HUES48 (cell line): ENCODE measurements at regions not wholly inside any gene's neighbourhood (a gene's known extent, or its start where the extent isn't known, plus 50 kb on each side); places are given as distances from the start of the nearest gene placed in this dataset.
"Not testable (repeated sequence)": the region's sequence is repeated elsewhere in the genome, so short reads cannot be mapped to it uniquely, and the experiment has no call there.

Experiments used
- H3K27ac ChIP-seq: one replicate; pipeline ENCODE4 v1.7.0; 2013; ENCODE audit warnings: low read depth, low read length, inconsistent platforms
- H3K27me3 ChIP-seq: 2 replicates; pipeline ENCODE4 v1.6.1; 2013; ENCODE audit warnings: mild to moderate bottlenecking, low read length; ENCODE audit not compliant: control insufficient read depth, insufficient read depth
- H3K36me3 ChIP-seq: 2 replicates; pipeline ENCODE4 v1.6.1; 2013; ENCODE audit warnings: low read length; ENCODE audit not compliant: control insufficient read depth, insufficient read depth
- H3K4me1 ChIP-seq: 2 replicates; pipeline ENCODE4 v1.6.1; 2013; ENCODE audit warnings: mild to moderate bottlenecking, low read length; ENCODE audit not compliant: control insufficient read depth, insufficient read depth
- H3K4me3 ChIP-seq: 2 replicates; pipeline ENCODE4 v1.5.1; 2013; ENCODE audit warnings: mild to moderate bottlenecking, low read depth, low read length
- H3K9ac ChIP-seq: 2 replicates; pipeline ENCODE4 v1.6.1; 2013; ENCODE audit warnings: mild to moderate bottlenecking, low read depth, low read length, moderate library complexity
- H3K9me3 ChIP-seq: 2 replicates; pipeline ENCODE4 v1.6.1; 2013; ENCODE audit warnings: low read length; ENCODE audit not compliant: control insufficient read depth, insufficient read depth

DNA sequence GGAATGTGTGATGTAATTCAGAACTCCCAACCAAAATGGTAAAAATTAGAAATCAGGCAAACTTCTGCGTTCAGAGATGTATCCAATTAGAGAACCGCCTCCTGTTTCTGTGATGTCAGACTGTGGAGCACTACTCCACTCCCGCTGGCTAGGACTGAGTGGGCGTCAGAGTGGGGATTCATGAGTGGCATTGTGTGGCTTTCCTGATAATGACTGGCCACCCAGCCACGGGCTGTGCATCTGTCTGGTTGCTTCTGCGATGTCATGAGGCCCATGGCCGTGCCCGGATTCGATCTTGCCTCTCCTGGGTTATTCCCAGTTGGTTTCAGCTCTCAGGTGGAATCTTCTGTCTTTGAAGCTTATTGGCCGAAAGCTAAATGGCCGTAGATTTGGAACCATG, 87.1 kb upstream of the KCNA1 start:
- H3K9me3 ChIP-seq, result no peaks in the 10 kb centered on the region
- H3K27ac ChIP-seq, result no peak overlapping the region
- no peaks in the 10 kb centered on the region for H3K36me3 ChIP-seq
- peaks cover 7% of the 10 kb centered on the region; the same call in 1 of the 2 replicates for H3K4me1 ChIP-seq
- H3K27me3 ChIP-seq, result peaks cover 7% of the 10 kb centered on the region
- no peak overlapping the region for H3K9ac ChIP-seq
- H3K4me3 ChIP-seq, result no peak overlapping the region

DNA sequence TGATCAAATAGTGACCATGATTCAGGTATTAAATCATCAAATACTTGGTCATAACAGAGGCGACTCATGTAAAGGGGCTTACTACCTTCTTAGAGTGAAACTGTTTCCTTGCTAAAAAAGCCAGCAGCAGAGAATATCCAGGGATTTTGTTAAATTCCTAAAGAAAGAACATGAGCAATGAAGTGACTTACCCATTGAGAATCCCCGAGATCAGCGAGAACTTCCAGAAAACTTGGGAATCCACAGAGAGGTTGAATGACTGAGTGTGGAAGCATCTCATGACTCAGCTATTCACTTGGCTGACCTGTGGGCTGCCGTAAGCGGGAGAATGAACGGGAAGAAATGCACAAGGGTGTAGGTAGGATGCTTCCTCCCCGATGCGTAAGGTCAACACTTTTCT, 85.3 kb upstream of the KCNA1 start:
- H3K4me3 ChIP-seq, result no peak overlapping the region
- no peak overlapping the region for H3K9ac ChIP-seq
- H3K27me3 ChIP-seq, result no peaks in the 10 kb centered on the region
- no peaks in the 10 kb centered on the region for H3K9me3 ChIP-seq
- H3K4me1 ChIP-seq, result no peaks in the 10 kb centered on the region
- H3K27ac ChIP-seq, result peak overlapping the region; percentile 56
- no peaks in the 10 kb centered on the region for H3K36me3 ChIP-seq

DNA sequence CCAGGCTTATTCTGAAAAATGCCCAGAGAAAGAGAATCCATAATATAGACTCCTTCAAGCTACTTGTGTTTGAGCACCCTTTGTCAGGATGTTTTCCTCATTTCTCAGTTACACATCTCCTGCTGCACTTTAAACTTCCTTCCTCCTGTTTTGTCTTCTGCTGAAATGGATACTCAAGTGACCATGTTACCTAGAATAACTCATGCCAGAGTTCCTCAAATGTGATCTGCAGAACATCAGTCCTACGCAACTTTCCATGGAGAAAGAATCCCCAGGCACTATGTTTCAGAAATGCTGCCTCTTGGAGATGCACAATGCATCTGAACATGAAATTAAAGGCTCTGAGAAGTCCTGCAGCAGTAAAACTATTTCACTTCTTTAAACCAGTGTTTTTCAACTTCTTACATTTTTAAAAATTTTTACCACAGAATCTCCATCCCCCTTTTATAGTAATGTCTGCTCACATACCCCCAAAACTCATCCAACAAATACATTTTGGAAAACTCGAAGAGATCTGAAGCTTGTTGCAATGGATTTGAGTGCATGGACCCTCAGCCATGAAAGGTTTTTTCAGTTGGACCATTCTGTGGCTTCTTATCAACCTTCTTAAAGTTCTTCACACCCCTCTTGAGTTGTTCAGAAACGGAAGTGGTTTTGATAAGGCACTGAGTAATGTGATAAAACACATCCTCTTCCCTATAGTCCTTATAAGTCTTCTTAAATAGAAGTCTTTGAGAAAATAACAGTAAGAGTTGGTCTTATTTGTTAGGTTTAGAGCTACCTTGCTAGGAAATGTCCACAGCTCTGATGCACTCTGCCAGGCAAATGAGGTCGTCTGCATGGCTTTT, 84.5 kb upstream of the KCNA1 start:
- no peaks in the 10 kb centered on the region for H3K4me1 ChIP-seq
- no peaks in the 10 kb centered on the region for H3K36me3 ChIP-seq
- H3K27ac ChIP-seq, result peak overlapping the region; percentile 42
- H3K9ac ChIP-seq, result no peak overlapping the region
- H3K9me3 ChIP-seq, result no peaks in the 10 kb centered on the region
- H3K4me3 ChIP-seq, result no peak overlapping the region
- H3K27me3 ChIP-seq, result no peaks in the 10 kb centered on the region

DNA sequence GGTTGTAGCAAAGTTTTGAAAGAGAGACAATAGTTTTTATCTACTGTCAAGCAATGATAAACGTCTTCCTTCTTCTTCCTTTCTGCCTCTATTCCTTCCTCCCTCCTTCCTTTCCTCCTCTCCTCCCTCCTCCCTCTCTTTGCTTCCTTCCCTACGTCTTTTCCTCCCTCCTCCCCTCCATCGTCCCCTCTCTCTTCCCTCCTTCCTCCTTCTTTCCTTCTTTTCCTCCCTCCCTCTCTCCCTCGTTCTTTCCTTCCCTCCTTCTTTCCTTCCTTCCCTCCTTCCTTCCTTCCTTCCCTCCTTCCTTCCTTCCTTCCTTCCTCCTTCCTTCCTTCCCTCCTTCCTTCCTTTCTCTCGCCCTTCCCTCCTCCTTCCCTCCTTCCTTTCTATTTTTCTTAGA, 82.8 kb upstream of the KCNA1 start:
- H3K4me1 ChIP-seq, result no peaks in the 10 kb centered on the region
- H3K36me3 ChIP-seq, result no peaks in the 10 kb centered on the region
- H3K9ac ChIP-seq, result no peak overlapping the region
- H3K27me3 ChIP-seq, result no peaks in the 10 kb centered on the region
- no peak overlapping the region for H3K27ac ChIP-seq
- no peaks in the 10 kb centered on the region for H3K9me3 ChIP-seq
- no peak overlapping the region for H3K4me3 ChIP-seq

DNA sequence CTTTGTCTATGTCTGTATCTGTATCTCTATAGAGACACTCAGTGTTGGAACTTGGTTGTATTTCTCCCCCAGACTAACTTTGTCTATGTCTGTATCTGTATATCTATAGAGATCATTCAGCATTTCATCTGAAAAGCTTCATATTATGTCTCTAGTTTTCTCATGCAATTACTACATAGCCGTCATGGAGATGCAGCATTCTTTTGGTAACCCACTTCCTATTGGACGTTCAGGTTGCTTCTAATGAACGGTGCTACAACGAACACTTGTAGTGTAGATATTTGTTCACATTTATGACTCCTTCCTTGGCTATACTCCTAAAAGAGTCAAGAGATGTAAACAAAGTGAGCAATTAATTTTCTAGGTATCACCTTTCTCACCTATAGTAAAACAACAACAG, 81.5 kb upstream of the KCNA1 start:
- Histone ChIP-seq H3K9me3 (no peaks in the 10 kb centered on the region), H3K9ac (no peak overlapping the region), H3K27ac (no peak overlapping the region), H3K4me3 (no peak overlapping the region), H3K36me3 (no peaks in the 10 kb centered on the region), H3K27me3 (no peaks in the 10 kb centered on the region), H3K4me1 (no peaks in the 10 kb centered on the region)

DNA sequence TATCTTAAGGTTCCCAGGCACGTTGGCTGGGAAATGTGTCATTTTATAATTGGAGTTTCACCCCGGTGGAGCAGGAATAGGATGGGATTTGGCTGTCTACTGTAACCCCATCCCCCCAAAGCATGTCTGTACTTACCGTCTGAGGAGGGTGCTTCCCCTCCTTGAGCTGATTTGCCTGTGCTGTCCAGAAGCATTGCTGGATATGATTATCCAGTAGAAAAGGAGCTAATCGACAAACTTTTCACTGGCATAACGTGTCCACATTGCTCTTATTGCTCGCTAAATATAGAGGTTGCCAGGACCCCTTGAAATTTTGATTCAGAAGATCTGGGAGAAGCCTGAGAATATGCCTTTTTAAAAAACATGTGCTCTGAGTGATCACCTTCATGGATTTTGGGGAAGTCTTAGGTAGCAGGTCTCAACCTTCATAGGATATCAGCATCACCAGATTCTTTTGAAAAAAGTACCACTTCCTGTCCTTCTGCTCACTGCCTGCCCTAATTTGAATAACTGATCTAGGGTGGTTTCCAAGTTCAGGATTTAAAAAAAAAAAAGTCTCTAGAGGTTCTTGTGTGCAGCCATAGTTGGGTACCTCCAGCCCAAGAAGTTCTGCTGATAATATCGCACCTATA, 80.4 kb upstream of the KCNA1 start:
- H3K36me3 ChIP-seq, result no peaks in the 10 kb centered on the region
- no peaks in the 10 kb centered on the region for H3K9me3 ChIP-seq
- H3K4me3 ChIP-seq, result no peak overlapping the region
- H3K27me3 ChIP-seq, result no peaks in the 10 kb centered on the region
- H3K27ac ChIP-seq, result no peak overlapping the region
- no peaks in the 10 kb centered on the region for H3K4me1 ChIP-seq
- no peak overlapping the region for H3K9ac ChIP-seq

DNA sequence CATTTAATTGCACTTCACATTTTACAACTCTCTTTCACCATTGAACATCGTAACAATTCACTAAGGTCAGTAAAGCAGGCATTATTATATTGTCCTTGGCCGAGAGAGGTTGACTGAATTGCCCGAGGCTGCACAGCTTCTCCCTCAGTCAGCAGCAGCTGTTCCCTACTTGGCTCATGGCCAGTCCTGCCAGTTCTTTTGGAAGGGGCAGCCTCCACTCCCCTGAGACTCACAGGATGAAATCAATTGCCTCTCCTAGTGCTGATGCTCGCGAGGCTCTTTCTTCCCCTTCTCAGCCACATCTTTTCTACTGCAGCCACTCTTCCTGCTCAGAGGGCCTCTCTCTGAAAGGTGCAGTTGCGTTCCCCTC, 79.9 kb upstream of the KCNA1 start:
- Histone ChIP-seq H3K4me1 (no peaks in the 10 kb centered on the region), H3K27me3 (no peaks in the 10 kb centered on the region), H3K27ac (no peak overlapping the region), H3K9ac (no peak overlapping the region), H3K4me3 (no peak overlapping the region), H3K36me3 (no peaks in the 10 kb centered on the region), H3K9me3 (no peaks in the 10 kb centered on the region)

DNA sequence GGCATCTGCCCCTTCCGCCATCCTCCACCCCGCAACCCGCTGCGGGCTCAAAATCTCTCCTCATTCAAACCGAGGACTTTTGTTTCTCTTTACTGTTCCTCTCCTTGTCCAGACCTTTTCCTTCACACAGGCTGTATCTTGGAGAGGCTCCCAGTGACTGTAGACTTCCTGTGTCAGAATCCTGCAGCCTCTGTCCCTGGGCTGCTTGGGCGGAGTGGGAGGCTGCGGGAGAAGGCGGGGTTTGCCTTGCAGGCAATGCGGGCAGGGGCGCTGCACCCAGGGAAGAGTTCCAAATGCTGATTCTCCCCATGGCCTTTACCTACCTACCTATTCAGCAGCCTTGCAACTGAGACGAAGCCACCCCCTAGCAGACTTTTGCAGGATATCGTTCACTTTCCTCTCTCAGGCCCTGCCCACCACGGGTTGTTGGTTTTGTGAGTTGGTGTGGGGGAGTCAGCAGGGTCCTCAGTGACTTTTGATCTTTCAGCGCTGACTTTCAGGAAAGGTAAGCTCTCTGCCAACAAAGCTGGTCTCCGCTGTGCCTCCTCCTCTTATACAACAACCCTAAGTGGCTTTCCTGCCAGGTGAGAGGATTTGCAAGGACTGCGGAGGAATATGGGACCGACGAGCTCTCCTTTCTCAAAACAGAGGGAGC, 79.0 kb upstream of the KCNA1 start:
- no peaks in the 10 kb centered on the region for H3K27me3 ChIP-seq
- H3K4me1 ChIP-seq, result no peaks in the 10 kb centered on the region
- H3K4me3 ChIP-seq, result no peak overlapping the region
- H3K9ac ChIP-seq, result no peak overlapping the region
- no peaks in the 10 kb centered on the region for H3K9me3 ChIP-seq
- no peaks in the 10 kb centered on the region for H3K36me3 ChIP-seq
- no peak overlapping the region for H3K27ac ChIP-seq

DNA sequence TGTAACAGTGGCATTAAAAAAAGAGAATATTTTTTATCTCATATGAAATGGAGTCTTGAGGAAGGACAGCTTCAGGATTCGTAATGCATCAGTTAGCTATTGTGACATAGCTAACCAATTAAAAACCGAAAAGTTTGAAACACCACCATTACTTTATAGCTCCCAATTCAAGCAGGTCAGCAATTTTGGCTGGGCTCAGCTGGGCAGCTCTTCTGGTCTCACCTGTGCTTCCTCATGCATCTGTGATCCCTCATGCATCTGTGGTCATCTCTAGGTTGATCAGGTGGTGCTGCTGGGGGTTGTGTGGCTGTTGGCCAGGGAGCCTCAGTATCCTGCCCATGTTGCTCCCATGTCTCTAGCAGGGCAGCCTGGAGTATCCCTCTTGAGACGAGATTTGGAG, 76.7 kb upstream of the KCNA1 start:
- no peaks in the 10 kb centered on the region for H3K36me3 ChIP-seq
- H3K4me1 ChIP-seq, result no peaks in the 10 kb centered on the region
- no peak overlapping the region for H3K4me3 ChIP-seq
- no peak overlapping the region for H3K9ac ChIP-seq
- H3K27me3 ChIP-seq, result no peaks in the 10 kb centered on the region
- H3K27ac ChIP-seq, result no peak overlapping the region
- H3K9me3 ChIP-seq, result no peaks in the 10 kb centered on the region

DNA sequence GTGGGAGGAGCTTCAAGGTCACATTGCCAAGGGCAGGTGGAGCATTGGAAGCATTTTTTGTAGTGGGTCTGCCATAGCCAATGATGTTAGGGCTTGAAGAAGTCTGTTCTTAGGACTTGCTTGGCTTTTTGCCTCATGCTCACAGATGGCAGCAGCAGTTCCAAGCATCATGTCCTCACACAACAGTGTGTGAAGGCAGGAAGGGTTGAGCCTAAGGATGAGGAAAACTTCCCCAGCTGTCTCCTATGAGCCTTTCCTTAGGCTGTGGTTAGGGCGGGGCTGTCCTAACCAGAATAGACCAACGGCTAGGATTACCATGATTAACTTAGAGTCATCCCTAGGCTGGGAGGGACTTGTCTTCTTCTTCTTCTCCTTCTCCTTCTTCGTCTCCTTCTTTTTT, 76.2 kb upstream of the KCNA1 start:
- Histone ChIP-seq H3K27me3 (no peaks in the 10 kb centered on the region), H3K9ac (no peak overlapping the region), H3K4me1 (no peaks in the 10 kb centered on the region), H3K9me3 (no peaks in the 10 kb centered on the region), H3K27ac (no peak overlapping the region), H3K4me3 (no peak overlapping the region), H3K36me3 (no peaks in the 10 kb centered on the region)

DNA sequence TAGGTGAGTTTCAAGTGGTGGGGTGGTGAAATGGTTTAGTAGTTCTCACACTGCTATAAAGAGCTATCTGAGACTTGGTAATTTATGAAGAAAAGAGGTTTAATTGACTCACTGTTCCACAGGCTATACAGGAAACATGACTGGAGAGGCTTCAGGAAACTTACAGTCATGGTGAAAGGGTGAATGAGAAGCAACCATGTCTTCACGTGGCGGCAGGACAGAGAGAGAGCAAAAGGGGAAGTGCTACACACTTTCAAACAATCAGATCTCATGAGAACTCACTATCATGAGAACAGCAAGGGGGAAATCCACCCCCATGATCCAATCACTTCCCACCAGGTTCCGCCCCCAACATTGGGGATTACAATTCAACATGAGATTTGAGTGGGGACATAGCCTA, 67.3 kb upstream of the KCNA1 start:
- H3K36me3 ChIP-seq, H3K27me3 ChIP-seq, H3K9ac ChIP-seq, H3K9me3 ChIP-seq, H3K4me3 ChIP-seq, H3K27ac ChIP-seq, H3K4me1 ChIP-seq: not testable (repeated sequence)
